Stimulated activated CD4-positive, alpha-beta T cell treated with anti-CD3 and anti-CD28 coated beads, Interleukin-1b, Interleukin-23, amount 100 ng/mL, for 24 hours (primary cell): ENCODE measurements at regions not wholly inside any gene's neighbourhood (a gene's known extent, or its start where the extent isn't known, plus 50 kb on each side); places are given as distances from the start of the nearest gene placed in this dataset.

Source experiments
- DNase-seq, 4 experiments: peaks; one replicate each; pipeline ENCODE4 v3.0.0-alpha.2; 2020; ENCODE audit warnings: low read depth in 4 of 4, low spot score in 1 of 4

DNA sequence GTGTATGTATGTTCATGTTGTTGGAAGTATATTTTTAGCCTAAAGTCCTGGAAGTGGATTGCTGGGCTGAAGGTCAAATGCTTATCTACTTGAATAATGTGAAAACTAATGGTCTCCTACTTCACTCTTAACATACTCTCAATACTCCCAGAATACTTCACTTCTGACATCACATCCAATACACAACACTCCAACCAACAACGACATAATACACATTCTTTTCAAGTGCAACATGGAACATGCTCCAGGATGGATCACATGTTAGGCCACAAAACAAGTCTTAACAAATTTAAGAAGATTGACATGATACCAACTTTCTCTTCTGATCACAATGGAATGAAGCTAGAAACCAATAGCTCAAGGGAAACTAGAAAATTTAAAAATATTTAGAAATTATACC is 126.9 kb upstream of the ADCY1 start:
- DNase-seq, result no peak

DNA sequence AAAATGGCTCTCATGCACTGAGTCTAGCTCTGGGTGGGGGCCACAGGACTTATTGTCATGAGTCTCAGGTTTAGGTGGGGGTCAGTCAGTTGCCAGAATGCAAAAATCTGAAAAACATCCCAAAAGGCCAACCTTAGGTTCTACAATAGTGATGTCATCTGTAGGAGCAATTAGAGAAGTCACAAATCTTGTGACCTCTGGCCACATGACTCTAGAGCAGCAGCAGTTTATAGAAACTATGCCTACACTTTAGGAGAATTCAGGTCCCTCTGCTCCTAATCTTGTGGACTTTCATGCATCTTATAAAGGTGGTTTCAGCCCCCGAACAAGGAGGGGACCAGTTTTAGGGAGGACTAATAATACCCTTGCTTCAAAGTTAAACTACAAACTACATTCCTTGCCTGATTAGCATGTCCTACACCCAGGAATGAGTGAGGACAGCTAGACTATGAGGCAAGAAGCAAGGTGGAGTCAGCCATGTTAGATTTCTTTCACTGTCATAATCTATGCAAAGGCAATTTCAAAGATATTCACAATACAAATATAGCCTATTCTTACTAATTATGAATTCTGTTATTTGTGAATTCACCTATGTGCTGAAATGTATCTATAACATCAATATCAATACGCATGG is 123.5 kb upstream of the ADCY1 start:
- no peak for DNase-seq

GRCh38 chr7:45451342-45452035 is 122.7 kb upstream of the ADCY1 start:
- DNase-seq, result no peak

GRCh38 chr7:45454771-45455170 is 119.4 kb upstream of the ADCY1 start:
- no peak for DNase-seq

- no peak for DNase-seq
Measured at GRCh38 chr7:45455662-45456061, 118.5 kb upstream of the ADCY1 start.

DNA sequence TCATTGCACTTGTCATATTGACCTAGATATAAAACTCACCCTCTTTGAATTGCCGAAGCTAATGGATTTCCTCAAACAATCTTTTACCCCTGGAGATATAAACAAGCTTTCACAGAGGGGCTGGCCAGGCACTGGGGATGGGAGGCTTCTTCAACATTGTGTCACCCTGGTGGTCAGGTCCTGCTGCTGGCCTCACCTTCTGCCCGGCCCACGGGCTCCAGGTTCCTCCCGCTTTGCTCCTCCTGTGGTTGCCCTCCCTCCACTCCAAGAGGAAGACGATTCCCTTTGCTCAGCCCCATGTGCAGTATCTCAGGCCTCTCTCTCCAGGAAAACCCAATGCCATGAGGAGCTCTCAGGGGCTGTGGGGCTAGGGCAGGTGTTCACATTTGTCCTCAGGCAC is 118.1 kb upstream of the ADCY1 start:
- DNase-seq, result no peak

- DNase-seq, result no peak
Measured at GRCh38 chr7:45456747-45457524, 117.2 kb upstream of the ADCY1 start.

GRCh38 chr7:45457591-45457990 is 116.6 kb upstream of the ADCY1 start:
- DNase-seq, result no peak

DNA sequence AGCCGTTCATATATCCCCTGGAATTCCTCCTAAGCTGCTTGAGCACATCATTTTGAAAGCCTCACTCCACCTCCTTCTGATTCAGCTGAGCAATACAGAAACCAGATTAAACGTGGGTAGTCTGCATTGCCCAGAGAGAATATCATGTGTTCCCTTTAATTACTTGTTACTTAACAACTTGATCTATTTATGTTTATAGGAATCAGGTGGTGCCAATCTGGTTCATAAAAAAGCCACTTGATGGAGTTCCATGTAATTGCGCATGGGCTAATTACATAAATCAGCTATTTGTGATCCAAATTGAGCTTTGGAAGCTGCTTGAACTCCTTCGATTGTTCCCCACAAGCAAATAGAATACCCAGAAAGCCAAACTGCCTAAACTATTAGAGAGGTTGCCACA is 114.7 kb upstream of the ADCY1 start:
- no peak for DNase-seq

DNA sequence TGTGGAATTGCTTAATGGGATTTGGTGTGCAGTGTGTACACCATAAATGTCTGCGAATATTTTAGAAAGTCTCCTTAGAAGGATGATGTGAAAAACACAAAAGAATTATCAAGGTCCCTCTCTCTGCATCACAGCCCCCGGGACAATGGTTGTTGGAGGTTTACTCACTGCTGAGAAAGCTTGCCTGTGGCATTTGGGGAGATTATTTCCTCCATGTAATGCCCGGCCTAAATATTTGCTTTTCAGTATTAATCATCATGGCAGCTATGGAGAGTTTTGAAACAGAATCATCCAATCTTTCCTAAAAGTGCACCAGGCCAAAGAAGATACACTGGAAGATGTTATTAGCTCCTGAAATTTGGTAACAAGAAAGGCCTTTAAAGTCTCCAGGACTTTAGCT is 113.8 kb upstream of the ADCY1 start:
- no peak for DNase-seq

GRCh38 chr7:45461026-45461425 is 113.1 kb upstream of the ADCY1 start:
- no peak for DNase-seq

DNA sequence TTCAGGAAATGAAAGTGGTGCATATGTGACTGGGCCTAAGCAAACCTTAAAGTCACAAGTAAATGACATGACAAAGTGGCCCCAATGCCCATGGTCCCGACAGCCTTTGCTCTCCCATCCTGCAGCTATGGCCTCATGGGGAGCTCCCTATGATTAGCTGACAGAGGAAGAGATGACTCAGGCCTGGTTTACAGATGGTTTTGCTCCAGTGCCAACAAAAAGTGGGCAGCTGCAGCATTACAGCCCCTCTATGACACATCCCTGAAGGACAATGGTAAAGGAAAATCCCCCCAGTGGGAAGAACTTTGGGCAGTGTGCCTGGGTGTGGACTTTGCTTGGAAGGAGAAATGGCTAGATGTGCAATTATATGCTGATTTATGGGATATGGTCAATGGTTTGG is 105.1 kb upstream of the ADCY1 start:
- no peak for DNase-seq

- no peak for DNase-seq
Measured at GRCh38 chr7:45470031-45470430, 104.1 kb upstream of the ADCY1 start.

DNA sequence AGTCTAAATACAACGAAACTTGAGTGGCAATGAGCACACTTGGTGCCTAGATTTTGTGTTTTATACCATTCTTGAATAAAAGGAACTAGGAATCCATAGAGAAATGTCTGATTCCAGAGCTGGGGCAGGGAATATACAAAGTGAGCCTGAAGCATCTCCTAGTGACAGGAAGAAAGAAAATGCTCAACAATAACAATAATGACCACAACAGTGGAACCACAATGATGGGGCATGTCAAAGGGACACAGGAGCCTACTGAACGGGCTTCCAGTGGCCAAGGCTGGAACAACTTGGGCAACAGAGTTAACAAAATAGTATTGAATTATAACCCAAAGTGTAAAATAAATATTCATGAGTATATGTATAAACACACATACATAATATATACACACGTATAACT is 94.4 kb upstream of the ADCY1 start:
- DNase-seq, result no peak

DNA sequence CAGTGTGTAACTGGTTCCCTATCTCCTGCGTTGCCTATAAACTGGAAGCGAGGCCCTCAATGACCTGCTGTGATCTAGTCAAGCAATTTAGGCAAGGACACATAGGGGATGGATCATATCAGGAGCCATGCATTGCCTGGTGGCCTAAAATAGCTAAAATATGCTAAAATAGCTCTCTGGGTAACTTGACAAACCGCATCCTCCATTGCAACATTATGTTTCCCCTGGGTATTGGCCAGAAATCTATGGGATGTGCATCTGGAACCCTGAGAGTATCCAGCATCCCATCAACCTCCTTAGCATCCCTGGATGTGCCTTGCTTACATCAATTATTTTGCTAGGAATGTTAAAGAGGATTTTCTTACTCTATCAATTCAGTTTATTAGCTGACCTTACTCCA is 91.7 kb upstream of the ADCY1 start:
- no peak for DNase-seq

DNA sequence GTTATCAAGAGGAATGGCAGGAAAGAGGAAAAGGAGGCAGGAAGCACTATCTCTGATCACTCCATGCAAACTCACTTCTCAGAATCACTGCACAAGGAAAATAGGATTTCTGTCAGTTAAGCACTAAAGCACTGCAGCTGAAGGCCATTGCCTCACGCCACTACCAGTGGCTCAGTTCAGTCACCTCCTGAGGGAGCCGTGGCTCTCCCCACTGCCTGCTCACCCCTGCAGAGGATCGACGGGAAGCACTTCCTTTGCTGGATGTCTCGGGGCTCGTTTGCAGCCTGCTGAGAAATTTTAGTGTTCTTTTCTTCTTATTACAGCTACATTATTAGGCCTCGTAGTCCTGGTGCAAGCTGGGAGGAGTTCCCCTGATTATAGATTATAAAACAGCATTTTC is 90.1 kb upstream of the ADCY1 start:
- no peak for DNase-seq

- DNase-seq, result no peak
Measured at GRCh38 chr7:45486575-45486974, 87.6 kb upstream of the ADCY1 start.

DNA sequence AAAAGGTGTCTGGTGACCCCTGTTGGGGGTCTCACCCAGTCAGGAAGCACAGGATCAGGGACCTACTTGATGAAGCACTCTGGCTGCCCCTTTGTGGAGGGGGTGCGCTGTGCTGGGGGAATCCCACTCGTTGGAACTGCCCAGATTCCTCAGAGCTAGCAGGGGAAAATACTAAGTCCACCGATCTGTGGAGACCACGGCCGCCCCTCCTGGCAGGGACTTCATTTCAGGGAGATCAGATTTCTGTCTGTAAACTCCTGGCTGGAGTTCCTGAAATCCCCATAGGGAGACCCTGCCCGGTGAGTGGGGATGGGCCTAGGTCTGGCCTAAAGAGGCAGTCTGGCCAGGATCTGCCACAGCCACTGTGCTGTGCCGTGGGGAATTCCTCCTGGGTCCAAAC is 79.3 kb upstream of the ADCY1 start:
- no peak for DNase-seq

- no peak for DNase-seq
Measured at GRCh38 chr7:45495618-45496017, 78.5 kb upstream of the ADCY1 start.

GRCh38 chr7:45500257-45500656 is 73.9 kb upstream of the ADCY1 start:
- no peak for DNase-seq

GRCh38 chr7:45501791-45502190 is 72.4 kb upstream of the ADCY1 start:
- no peak for DNase-seq

DNA sequence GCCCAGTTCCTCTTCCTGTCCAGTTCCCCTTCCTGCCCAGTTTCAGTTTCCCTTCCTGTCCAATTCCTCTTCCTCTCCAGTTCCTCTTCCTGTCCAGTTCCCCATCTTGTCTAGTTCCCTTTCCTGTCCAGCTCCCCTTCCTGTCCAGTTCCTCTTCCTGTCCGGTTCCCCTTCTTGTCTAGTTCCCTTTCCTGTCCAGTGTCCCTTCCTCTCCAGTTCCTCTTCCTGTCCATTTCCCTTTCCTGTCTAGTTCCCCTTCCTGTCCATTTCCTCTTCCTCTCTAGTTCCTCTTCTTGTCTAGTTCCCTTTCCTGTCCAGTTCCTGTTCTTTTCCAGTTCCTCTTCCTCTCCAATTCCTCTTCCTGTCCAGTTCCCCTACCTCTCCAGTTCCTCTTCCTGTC is 68.1 kb upstream of the ADCY1 start:
- DNase-seq, result no peak
